CD4-positive, alpha-beta T cell (primary cell): ENCODE measurements at regions not wholly inside any gene's neighbourhood (a gene's known extent, or its start where the extent isn't known, plus 50 kb on each side); places are given as distances from the start of the nearest gene placed in this dataset.

Source experiments
- ATAC-seq: fragments of 200-7000 bp; cut with Tn5 transposase; one replicate; pipeline ENCODE4 v1.10.0; 2022; ENCODE audit warnings: mild to moderate bottlenecking; ENCODE audit not compliant: poor library complexity
- CTCF ChIA-PET: fragments of 350-600 bp; sonication (Branson Sonifier 250); formaldehyde crosslinking; loops from one replicate; lab custom pipeline; 2021; ENCODE audit warnings: antibody characterized with exemption, inconsistent platforms; lab: Charles Lee
- POLR2A ChIA-PET: fragments of 350-600 bp; sonication (Branson Sonifier 250); formaldehyde crosslinking; loops from one replicate; lab custom pipeline; 2021; ENCODE audit warnings: antibody characterized with exemption, inconsistent platforms; lab: Charles Lee
- DNase-seq, 14 experiments: peaks; one replicate each; pipeline ENCODE4 v3.0.0-alpha.2; 2013 to 2020; ENCODE audit warnings: mixed read lengths in 2 of 14
- H3K27ac ChIP-seq, 2 donors: one replicate each; pipeline versions ENCODE4 v1.5.1 to v1.7.0; 2013; ENCODE audit warnings: low read length in 2 of 2, low read depth in 1 of 2, mild to moderate bottlenecking in 1 of 2
- H3K27me3 ChIP-seq, 2 experiments: 1 replicate in 1 of 2; 2 replicates in 1 of 2; pipeline versions ENCODE4 v1.6.1 to v1.7.0; 2013; ENCODE audit warnings: low read length in 2 of 2, control low read depth in 1 of 2, mild to moderate bottlenecking in 1 of 2, moderate library complexity in 1 of 2; ENCODE audit not compliant: insufficient read depth in 2 of 2, control insufficient read depth in 1 of 2
- H3K36me3 ChIP-seq: one replicate; pipeline ENCODE4 v1.6.1; 2013; ENCODE audit warnings: low read length, control low read depth; ENCODE audit not compliant: insufficient read depth
- H3K4me1 ChIP-seq: one replicate; pipeline ENCODE4 v1.6.1; 2013; ENCODE audit warnings: low read length, control low read depth; ENCODE audit not compliant: insufficient read depth
- H3K4me3 ChIP-seq: one replicate; pipeline ENCODE4 v1.5.1; 2013; ENCODE audit warnings: mild to moderate bottlenecking, low read length, moderate library complexity
- H3K9me3 ChIP-seq, 2 experiments: 1 replicate in 1 of 2; 2 replicates in 1 of 2; pipeline versions ENCODE4 v1.6.1 to v1.7.0; 2013; ENCODE audit warnings: low read length in 2 of 2, mild to moderate bottlenecking in 2 of 2, control low read depth in 1 of 2, moderate library complexity in 1 of 2; ENCODE audit not compliant: control insufficient read depth in 1 of 2, insufficient read depth in 1 of 2
- H3K27ac Mint-ChIP-seq: one replicate; pipeline ENCODE4 v1.8.0; 2020; ENCODE audit warnings: mixed read lengths
- H3K27me3 Mint-ChIP-seq: one replicate; pipeline ENCODE4 v1.8.0; 2021; ENCODE audit warnings: mixed read lengths
- H3K36me3 Mint-ChIP-seq: one replicate; pipeline ENCODE4 v1.8.0; 2021; ENCODE audit warnings: low read depth, mixed read lengths
- H3K4me1 Mint-ChIP-seq: one replicate; pipeline ENCODE4 v1.8.0; 2021; ENCODE audit warnings: low read depth, mixed read lengths
- H3K4me3 Mint-ChIP-seq: one replicate; pipeline ENCODE4 v1.8.0; 2020; ENCODE audit warnings: mild to moderate bottlenecking, mixed read lengths
- H3K9me3 Mint-ChIP-seq: one replicate; pipeline ENCODE4 v1.8.0; 2020; ENCODE audit warnings: mixed read lengths
- CTCF ChIP-seq: fragments of 200-600 bp; IDR thresholded peaks from one replicate; pipeline ENCODE4 v1.8.0; 2022; ENCODE audit warnings: antibody characterized with exemption, mild to moderate bottlenecking
- intact Hi-C, 2 experiments: fragments of 100-400 bp; cut with DNase I in 1 of 2; cut with micrococcal nuclease in 1 of 2; formaldehyde crosslinking; loops; one replicate each; pipeline versions ENCODE4 v1.15.1 to v1.9.0; 2023 to 2025; cut with DNase I, micrococcal nuclease

GRCh38 chr7:153088601-153089000 lies 329.0 kb downstream of the ACTR3B start:
- POLR2A ChIA-PET, result no interaction called here
- H3K4me1 Mint-ChIP-seq, result no peaks in the 10 kb centered on the region
- no peak overlapping the region for H3K4me3 ChIP-seq

GRCh38 chr7:153090209-153090608 lies 330.7 kb downstream of the ACTR3B start:
- intact Hi-C loops, result no loop called here
- POLR2A ChIA-PET, result no interaction called here
- Histone ChIP-seq H3K27me3 (no peaks in the 10 kb centered on the region), H3K36me3 (no peaks in the 10 kb centered on the region), H3K9me3 (peaks cover 0 to 15% of the 10 kb centered on the region in 2 experiments), H3K4me3 (no peak overlapping the region), H3K27ac (no peak overlapping the region), H3K4me1 (no peaks in the 10 kb centered on the region)
- H3K9me3 Mint-ChIP-seq, result peaks cover 6% of the 10 kb centered on the region
- H3K4me1 Mint-ChIP-seq, result no peaks in the 10 kb centered on the region
- no peaks in the 10 kb centered on the region for H3K36me3 Mint-ChIP-seq
- ATAC-seq (no peak), DNase-seq (no peak)
- no peak overlapping the region for H3K27ac Mint-ChIP-seq
- no peak overlapping the region for H3K4me3 Mint-ChIP-seq
- H3K27me3 Mint-ChIP-seq, result no peaks in the 10 kb centered on the region
- CTCF ChIA-PET, result no interaction called here
- no peak for TF ChIP-seq CTCF

More at GRCh38 chr7:153088601-153089000, 329.0 kb downstream of the ACTR3B start:
- Mint-ChIP-seq H3K36me3 (no peaks in the 10 kb centered on the region), H3K9me3 (peaks cover 3% of the 10 kb centered on the region), H3K4me3 (no peak overlapping the region), H3K27me3 (no peaks in the 10 kb centered on the region), H3K27ac (no peak overlapping the region)
- no peak for TF ChIP-seq CTCF
- no peaks in the 10 kb centered on the region for H3K36me3 ChIP-seq
- H3K4me1 ChIP-seq, result no peaks in the 10 kb centered on the region
- intact Hi-C loops, result no loop called here
- H3K27me3 ChIP-seq, result no peaks in the 10 kb centered on the region
- no peak for ATAC-seq
- H3K9me3 ChIP-seq, result peaks cover 0 to 14% of the 10 kb centered on the region in 2 experiments
- no peak overlapping the region for H3K27ac ChIP-seq
- no peak for DNase-seq
- CTCF ChIA-PET, result no interaction called here

- POLR2A ChIA-PET, result no interaction called here
- H3K9me3 Mint-ChIP-seq, result peaks cover 6% of the 10 kb centered on the region
Observed at GRCh38 chr7:153090764-153091163, 331.2 kb downstream of the ACTR3B start.

More at GRCh38 chr7:153090764-153091163, 331.2 kb downstream of the ACTR3B start:
- Mint-ChIP-seq H3K27ac (no peak overlapping the region), H3K27me3 (no peaks in the 10 kb centered on the region), H3K36me3 (no peaks in the 10 kb centered on the region), H3K4me1 (no peaks in the 10 kb centered on the region), H3K4me3 (no peak overlapping the region)
- no peak for ATAC-seq
- intact Hi-C loops, result no loop called here
- no peaks in the 10 kb centered on the region for H3K27me3 ChIP-seq
- no peak for TF ChIP-seq CTCF
- no peak overlapping the region for H3K4me3 ChIP-seq
- H3K27ac ChIP-seq, result no peak overlapping the region
- no peaks in the 10 kb centered on the region for H3K4me1 ChIP-seq
- CTCF ChIA-PET, result no interaction called here
- DNase-seq, result no peak
- no peaks in the 10 kb centered on the region for H3K36me3 ChIP-seq
- H3K9me3 ChIP-seq, result peaks cover 0 to 15% of the 10 kb centered on the region in 2 experiments
